ENCODE measurements at regions not wholly inside any gene's neighbourhood (a gene's known extent, or its start where the extent isn't known, plus 50 kb on each side); places are given as distances from the start of the nearest gene placed in this dataset.

DNA sequence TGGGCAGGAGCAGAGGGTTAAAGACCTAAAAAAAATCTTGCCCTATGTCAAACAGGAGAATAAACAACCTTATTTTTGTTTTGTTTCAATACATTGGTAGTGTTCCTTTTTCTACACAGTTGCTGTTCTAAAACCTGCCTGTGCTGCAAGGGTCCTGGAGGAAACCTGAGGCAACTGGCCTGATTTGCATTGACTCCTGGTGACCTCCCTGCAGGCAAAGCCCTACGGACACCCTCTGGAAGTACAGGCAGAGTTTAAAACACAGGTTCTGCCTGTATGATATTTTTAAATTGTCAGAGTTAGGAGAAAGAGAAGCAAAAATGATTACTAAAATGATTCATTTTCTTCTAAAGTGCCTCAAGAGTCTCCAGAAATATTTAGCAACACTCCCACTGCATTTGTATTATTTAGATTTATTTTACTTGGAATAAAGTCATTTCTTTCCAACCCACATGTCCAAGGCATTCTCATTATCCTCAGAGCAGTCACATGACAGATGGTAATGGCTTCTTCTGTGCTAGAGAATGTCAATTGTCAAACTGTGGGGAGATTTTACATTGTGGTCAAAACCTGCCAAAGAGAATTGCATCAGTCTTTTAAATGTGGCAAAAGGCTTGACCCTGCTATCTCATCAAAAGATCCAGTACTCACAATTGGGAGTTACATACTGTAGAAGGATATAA is 559.6 kb downstream of the CETN3 start:
- no peaks in the 10 kb centered on the region for H3K36me3 ChIP-seq (ENCODE audit: control insufficient read depth, insufficient read depth, low read length)
- 0 out of 2 replicates have a peak, but pooled peaks cover 2% of the 10 kb centered on the region for H3K9me3 ChIP-seq (ENCODE audit: control insufficient read depth, insufficient read depth, low read length)
- no peak for ATAC-seq (ENCODE audit: low read depth)
- no peak overlapping the region for H3K4me2 ChIP-seq (ENCODE audit: low read depth, low read length)
- H3K4me3 ChIP-seq (ENCODE audit: insufficient read depth, low read depth, low read length) = no peak overlapping the region
- no peak overlapping the region for H2BK120ac ChIP-seq (ENCODE audit: low read depth, low read length)
- ChIA-PET CTCF (no interaction called here), POLR2A (ENCODE audit: unreplicated experiment) (no interaction called here)
- intact Hi-C loops (cut with micrococcal nuclease) = loop anchor here (10.0 kb wide), 1 partner anchor 1375 kb away; no protein-coding TSS in a partner anchor
- no peak overlapping the region for H3K4ac ChIP-seq (ENCODE audit: low read depth, low read length)
- no peak overlapping the region for H4K8ac ChIP-seq (ENCODE audit: low read depth in 2 of 2, low read length in 2 of 2)
- TF ChIP-seq, protein P1, sequence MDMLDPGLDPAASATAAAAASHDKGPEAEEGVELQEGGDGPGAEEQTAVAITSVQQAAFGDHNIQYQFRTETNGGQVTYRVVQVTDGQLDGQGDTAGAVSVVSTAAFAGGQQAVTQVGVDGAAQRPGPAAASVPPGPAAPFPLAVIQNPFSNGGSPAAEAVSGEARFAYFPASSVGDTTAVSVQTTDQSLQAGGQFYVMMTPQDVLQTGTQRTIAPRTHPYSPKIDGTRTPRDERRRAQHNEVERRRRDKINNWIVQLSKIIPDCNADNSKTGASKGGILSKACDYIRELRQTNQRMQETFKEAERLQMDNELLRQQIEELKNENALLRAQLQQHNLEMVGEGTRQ (IDR thresholded peaks at IDR 0.05; ENCODE audit: low read depth, low read length) = no peak
- no peak for TF ChIP-seq NFE2L2 (IDR thresholded peaks at IDR 0.05; ENCODE audit: low read depth, low read length)
- no peak for TF ChIP-seq ELK1 (IDR thresholded peaks at IDR 0.05; ENCODE audit: borderline replicate concordance, low read depth, low read length)
- no peak for TF ChIP-seq MAZ (IDR thresholded peaks at IDR 0.05; ENCODE audit: borderline replicate concordance, low read depth, low read length)
- no peak for TF ChIP-seq BHLHE40 (IDR thresholded peaks at IDR 0.05; ENCODE audit: low read depth, low read length)
- TF ChIP-seq SMC3 (IDR thresholded peaks at IDR 0.05; ENCODE audit: low read depth, low read length) = no peak
- TF ChIP-seq MAFK (IDR thresholded peaks at IDR 0.05; ENCODE audit: low read depth, low read length) = no peak
- no peak for TF ChIP-seq CTCF (conservative IDR thresholded peaks at IDR 0.05; ENCODE audit: low read depth, low read length)
- TF ChIP-seq FOS (IDR thresholded peaks at IDR 0.05; ENCODE audit: low read depth, low read length) = no peak
- TF ChIP-seq RAD21 (IDR thresholded peaks at IDR 0.05; ENCODE audit: low read length) = no peak
- no peak for TF ChIP-seq RFX5 (IDR thresholded peaks at IDR 0.05; ENCODE audit: low read depth, low read length)
- TF ChIP-seq CEBPB (IDR thresholded peaks at IDR 0.05; ENCODE audit: low read depth, low read length) = no peak
- no peak for TF ChIP-seq RCOR1 (IDR thresholded peaks at IDR 0.05; ENCODE audit: insufficient replicate concordance, low read length)
- TF ChIP-seq MXI1 (IDR thresholded peaks at IDR 0.05; ENCODE audit: borderline replicate concordance, low read depth, low read length) = no peak
- H3K18ac ChIP-seq (ENCODE audit: low read depth, low read length) = no peak overlapping the region
- no peak overlapping the region for H2AFZ ChIP-seq (replicated peaks; ENCODE audit: low read length, poor library complexity)
- no peaks in the 10 kb centered on the region for H4K20me1 ChIP-seq (ENCODE audit: insufficient read depth, low read length)
- H3K27me3 ChIP-seq (ENCODE audit: control insufficient read depth, insufficient read depth, low read length) = no peaks in the 10 kb centered on the region
- no peak overlapping the region for H4K5ac ChIP-seq (ENCODE audit: low read depth, low read length)
- H4K91ac ChIP-seq (ENCODE audit: insufficient read depth, low read depth, low read length) = no peak overlapping the region
- dilution Hi-C loops (cut with HindIII; ENCODE audit: low sequenced_read_pairs, unreplicated experiment) = no loop called here
- in situ Hi-C loops (cut with MboI; ENCODE audit: low sequenced_read_pairs) = no loop called here
- no peak overlapping the region for H3K9ac ChIP-seq (ENCODE audit: low read depth, low read length)
- WGBS, 2 experiments (ENCODE audit: extremely low coverage in 2 of 2, insufficient read length in 1 of 2) = no CpG with 5 or more reads among the region's 1 CpG
- no peak overlapping the region for H2BK20ac ChIP-seq (ENCODE audit: low read depth, low read length)
- H2BK5ac ChIP-seq (ENCODE audit: low read depth, low read length, poor library complexity, severe bottlenecking) = no peak overlapping the region
- no peak overlapping the region for H2AK9ac ChIP-seq (replicated peaks; ENCODE audit: low read depth, low read length, poor library complexity)
- no peak overlapping the region for H3K23ac ChIP-seq (ENCODE audit: low read depth, low read length)
- no peaks in the 10 kb centered on the region for H3K4me1 ChIP-seq (ENCODE audit: control insufficient read depth, insufficient read depth, low read length)
- H2BK15ac ChIP-seq (ENCODE audit: low read depth, low read length) = no peak overlapping the region
- no peak for DNase-seq
- H3K14ac ChIP-seq (replicated peaks; ENCODE audit: low read depth, low read length) = no peak overlapping the region
- no peak overlapping the region for H2AK5ac ChIP-seq (ENCODE audit: low read depth, low read length)
- H3K27ac ChIP-seq (ENCODE audit: insufficient read depth, low read length) = no peak overlapping the region
- H3K56ac ChIP-seq (ENCODE audit: extremely low read depth, insufficient read depth, low read length) = no peak overlapping the region
- no peaks in the 10 kb centered on the region for H3K9me1 ChIP-seq (ENCODE audit: insufficient read depth, low read length)
- no TSS peak for BruUV-seq (replicated peaks)
- H3K79me1 ChIP-seq (ENCODE audit: low read depth in 1 of 2, low read length in 2 of 2) = no peaks in the 10 kb centered on the region
